ENCODE measurements at regions not wholly inside any gene's neighbourhood (a gene's known extent, or its start where the extent isn't known, plus 50 kb on each side); places are given as distances from the start of the nearest gene placed in this dataset.

- DNase-seq (ENCODE audit: low read depth in 2 of 2): no peak
Measured at GRCh38 chr17:71910002-71910401, 210.8 kb upstream of the SOX9 start.

GRCh38 chr17:71914042-71914441 is 206.8 kb upstream of the SOX9 start:
- no peak for DNase-seq (ENCODE audit: low read depth in 2 of 2)

GRCh38 chr17:71914812-71915211 is 206.0 kb upstream of the SOX9 start:
- no peak for DNase-seq (ENCODE audit: low read depth in 2 of 2)

GRCh38 chr17:71917715-71918114 is 203.1 kb upstream of the SOX9 start:
- no peak for DNase-seq (ENCODE audit: low read depth in 2 of 2)

- no peak for DNase-seq (ENCODE audit: low read depth in 2 of 2)
Measured at GRCh38 chr17:71919186-71919585, 201.6 kb upstream of the SOX9 start.

GRCh38 chr17:71919896-71920295 is 200.9 kb upstream of the SOX9 start:
- no peak for DNase-seq (ENCODE audit: low read depth in 2 of 2)

- no peak for DNase-seq (ENCODE audit: low read depth in 2 of 2)
Measured at GRCh38 chr17:71921796-71922195, 199.0 kb upstream of the SOX9 start.

- no peak for DNase-seq (ENCODE audit: low read depth in 2 of 2)
Measured at GRCh38 chr17:71922439-71922838, 198.4 kb upstream of the SOX9 start.

- no peak for DNase-seq (ENCODE audit: low read depth in 2 of 2)
Measured at GRCh38 chr17:71926746-71927398, 193.9 kb upstream of the SOX9 start.

- no peak for DNase-seq (ENCODE audit: low read depth in 2 of 2)
Measured at GRCh38 chr17:71933306-71933705, 187.5 kb upstream of the SOX9 start.

GRCh38 chr17:71934520-71934919 is 186.3 kb upstream of the SOX9 start:
- no peak for DNase-seq (ENCODE audit: low read depth in 2 of 2)

GRCh38 chr17:71935341-71935740 is 185.5 kb upstream of the SOX9 start:
- no peak for DNase-seq (ENCODE audit: low read depth in 2 of 2)

GRCh38 chr17:71936977-71937376 is 183.8 kb upstream of the SOX9 start:
- no peak for DNase-seq (ENCODE audit: low read depth in 2 of 2)

GRCh38 chr17:71937914-71938313 is 182.9 kb upstream of the SOX9 start:
- no peak for DNase-seq (ENCODE audit: low read depth in 2 of 2)

GRCh38 chr17:71938340-71939010 is 182.3 kb upstream of the SOX9 start:
- DNase-seq (ENCODE audit: low read depth in 2 of 2): no peak

- no peak for DNase-seq (ENCODE audit: low read depth in 2 of 2)
Measured at GRCh38 chr17:71941920-71942319, 178.9 kb upstream of the SOX9 start.

- DNase-seq (ENCODE audit: low read depth in 2 of 2): no peak
Measured at GRCh38 chr17:71942626-71943025, 178.2 kb upstream of the SOX9 start.

GRCh38 chr17:71948703-71949422 is 172.0 kb upstream of the SOX9 start:
- DNase-seq (ENCODE audit: low read depth in 2 of 2): no peak

- no peak for DNase-seq (ENCODE audit: low read depth in 2 of 2)
Measured at GRCh38 chr17:71959154-71959553, 161.7 kb upstream of the SOX9 start.

GRCh38 chr17:71963351-71963750 is 157.5 kb upstream of the SOX9 start:
- DNase-seq (ENCODE audit: low read depth in 2 of 2): no peak

GRCh38 chr17:71963791-71964190 is 157.0 kb upstream of the SOX9 start:
- DNase-seq (ENCODE audit: low read depth in 2 of 2): no peak

GRCh38 chr17:71964559-71964958 is 156.3 kb upstream of the SOX9 start:
- no peak for DNase-seq (ENCODE audit: low read depth in 2 of 2)

GRCh38 chr17:71966055-71966454 is 154.8 kb upstream of the SOX9 start:
- no peak for DNase-seq (ENCODE audit: low read depth in 2 of 2)

All from stimulated activated CD8-positive, alpha-beta memory T cell treated with anti-CD3 and anti-CD28 coated beads, Interleukin-2, amount 100 ng/mL, for 1 hour (primary cell).